Vagina (tissue), 2 donors: ENCODE measurements at regions not wholly inside any gene's neighbourhood (a gene's known extent, or its start where the extent isn't known, plus 50 kb on each side); places are given as distances from the start of the nearest gene placed in this dataset.

ENCODE experiments used
- CTCF ChIP-seq, 3 experiments: fragments of 450-650 bp in 2 of 3; fragments of 200-600 bp in 1 of 3; sonication (generic) in 1 of 3; IDR thresholded peaks; one replicate each; pipeline ENCODE4 v1.5.1; 2017 to 2019; ENCODE audit warnings: antibody characterized with exemption in 3 of 3, mild to moderate bottlenecking in 2 of 3, moderate library complexity in 2 of 3
- POLR2A ChIP-seq, 2 donors: fragments of 450-650 bp; IDR thresholded peaks; one replicate each; pipeline ENCODE4 v1.6.1; 2017; ENCODE audit warnings: antibody characterized with exemption in 2 of 2, mild to moderate bottlenecking in 2 of 2, moderate library complexity in 2 of 2
- POLR2AphosphoS5 ChIP-seq, 2 donors: sonication (generic); formaldehyde crosslinking; IDR thresholded peaks; one replicate each; pipeline ENCODE4 v1.9.0; 2017; ENCODE audit warnings: antibody characterized with exemption in 2 of 2, mild to moderate bottlenecking in 2 of 2, low read depth in 1 of 2; ENCODE audit not compliant: insufficient read depth in 1 of 2

- TF ChIP-seq CTCF (IDR thresholded peaks at IDR 0.05) (no peak), POLR2A (IDR thresholded peaks at IDR 0.05) (no peak), POLR2AphosphoS5 (IDR thresholded peaks at IDR 0.05; ENCODE audit: insufficient read depth in 1 of 2, low read depth in 1 of 2) (no peak)
These were observed 1999.0 kb downstream of the ARAP2 start for GRCh38 chr4:34245276-34245675.
